Smooth muscle cell (in vitro differentiated cells): ENCODE measurements at regions not wholly inside any gene's neighbourhood (a gene's known extent, or its start where the extent isn't known, plus 50 kb on each side); places are given as distances from the start of the nearest gene placed in this dataset.

Source experiments
- DNase-seq: peaks from one replicate; lab custom pipeline; 2025; ENCODE audit not compliant: unreplicated experiment; lab: John Stamatoyannopoulos, UW
- H2AFZ ChIP-seq: fragments of 200-600 bp; sonication (generic); 2 replicates; pipeline ENCODE4 v1.6.0; 2016; ENCODE audit warnings: antibody characterized with exemption, low read depth, mild to moderate bottlenecking
- H3F3A ChIP-seq: fragments of 200-600 bp; sonication (generic); 2 replicates; pipeline ENCODE4 v1.6.0; 2017; ENCODE audit warnings: antibody characterized with exemption, low read depth
- H3K27ac ChIP-seq: fragments of 200-600 bp; sonication (generic); 2 replicates; pipeline ENCODE4 v1.5.1; 2016; ENCODE audit warnings: low read depth, mild to moderate bottlenecking
- H3K27me3 ChIP-seq: fragments of 200-600 bp; sonication (generic); 2 replicates; pipeline ENCODE4 v1.6.1; 2016; ENCODE audit warnings: low read depth, mild to moderate bottlenecking
- H3K36me3 ChIP-seq: fragments of 200-600 bp; sonication (generic); 2 replicates; pipeline ENCODE4 v1.5.1; 2016; ENCODE audit warnings: low read depth
- H3K4me1 ChIP-seq: fragments of 200-600 bp; sonication (generic); 2 replicates; pipeline ENCODE4 v1.5.1; 2016; ENCODE audit warnings: low read depth
- H3K4me2 ChIP-seq: fragments of 200-600 bp; sonication (generic); 2 replicates; pipeline ENCODE4 v1.6.0; 2016; ENCODE audit warnings: mild to moderate bottlenecking
- H3K4me3 ChIP-seq: fragments of 200-600 bp; sonication (generic); 2 replicates; pipeline ENCODE4 v1.5.1; 2016; ENCODE audit warnings: mild to moderate bottlenecking
- H3K79me2 ChIP-seq: fragments of 200-600 bp; sonication (generic); 2 replicates; pipeline ENCODE4 v1.6.0; 2016; ENCODE audit warnings: low read depth, mild to moderate bottlenecking
- H3K9ac ChIP-seq: fragments of 200-600 bp; sonication (generic); 2 replicates; pipeline ENCODE4 v1.6.0; 2016; ENCODE audit warnings: low read depth
- H3K9me3 ChIP-seq: fragments of 200-600 bp; sonication (generic); replicated peaks from 2 replicates; pipeline ENCODE4 v1.5.1; 2016; ENCODE audit warnings: low read depth
- H4K20me1 ChIP-seq: fragments of 200-600 bp; sonication (generic); 2 replicates; pipeline ENCODE4 v1.6.0; 2016; ENCODE audit warnings: low read depth
- CTCF ChIP-seq: fragments of 200-600 bp; sonication (generic); IDR thresholded peaks from 2 replicates; pipeline ENCODE4 v1.5.1; 2017; ENCODE audit warnings: borderline replicate concordance, mild to moderate bottlenecking, antibody characterized with exemption; ENCODE audit not compliant: insufficient read depth, poor library complexity, severe bottlenecking
- WGBS: methylation state at CpG from one replicate; pipeline ENCODE4 v1.1.7; 2016; ENCODE audit warnings: low lambda C conversion rate; 5-methylcytosine and 5-hydroxymethylcytosine counted together

- H3K4me2 ChIP-seq: no peak overlapping the region
- H3K4me1 ChIP-seq: no peaks in the 10 kb centered on the region
- H4K20me1 ChIP-seq: no peaks in the 10 kb centered on the region
- H3K9ac ChIP-seq: no peak overlapping the region
- H3K36me3 ChIP-seq: no peaks in the 10 kb centered on the region
- no peak overlapping the region for H3K4me3 ChIP-seq
- no peak for TF ChIP-seq CTCF
- H3K27me3 ChIP-seq: no peaks in the 10 kb centered on the region
- no peaks in the 10 kb centered on the region for H3K79me2 ChIP-seq
- no peaks in the 10 kb centered on the region for H3F3A ChIP-seq
- no peaks in the 10 kb centered on the region for H3K9me3 ChIP-seq
- H3K27ac ChIP-seq: no peak overlapping the region
- no peak for DNase-seq
- WGBS: 31% methylated on average over 1 of the region's 1 CpG
- no peak overlapping the region for H2AFZ ChIP-seq
These were observed 148.4 kb upstream of the RIMS1 start for GRCh38 chr6:71737953-71738352.

- H3K9ac ChIP-seq: no peak overlapping the region
- no peak for DNase-seq
- H3K27me3 ChIP-seq: no peaks in the 10 kb centered on the region
- H4K20me1 ChIP-seq: no peaks in the 10 kb centered on the region
- H2AFZ ChIP-seq: no peak overlapping the region
- peaks cover 4% of the 10 kb centered on the region for H3K4me1 ChIP-seq
- no peak for TF ChIP-seq CTCF
- H3K4me2 ChIP-seq: no peak overlapping the region
- no peaks in the 10 kb centered on the region for H3K36me3 ChIP-seq
- no peaks in the 10 kb centered on the region for H3K79me2 ChIP-seq
- no peak overlapping the region for H3K27ac ChIP-seq
- no peaks in the 10 kb centered on the region for H3F3A ChIP-seq
- no peak overlapping the region for H3K4me3 ChIP-seq
- no peaks in the 10 kb centered on the region for H3K9me3 ChIP-seq
- WGBS: 55% methylated on average over 5 of the region's 5 CpGs
These were observed 140.8 kb upstream of the RIMS1 start for GRCh38 chr6:71745525-71745924.

GRCh38 chr6:71766146-71766760, 120.1 kb upstream of the RIMS1 start:
- H4K20me1 ChIP-seq: no peaks in the 10 kb centered on the region

More at GRCh38 chr6:71766146-71766760, 120.1 kb upstream of the RIMS1 start:
- no peaks in the 10 kb centered on the region for H3K27me3 ChIP-seq
- no peaks in the 10 kb centered on the region for H3K79me2 ChIP-seq
- H3K4me3 ChIP-seq: no peak overlapping the region
- H3K9me3 ChIP-seq: no peaks in the 10 kb centered on the region
- DNase-seq: no peak
- no peak overlapping the region for H3K4me2 ChIP-seq
- TF ChIP-seq CTCF: no peak
- no peak overlapping the region for H2AFZ ChIP-seq
- no peak overlapping the region for H3K27ac ChIP-seq
- H3K36me3 ChIP-seq: no peaks in the 10 kb centered on the region
- WGBS: 77% methylated on average over 2 of the region's 2 CpGs
- H3F3A ChIP-seq: no peaks in the 10 kb centered on the region
- H3K9ac ChIP-seq: no peak overlapping the region
- no peaks in the 10 kb centered on the region for H3K4me1 ChIP-seq
